GM13977 (cell line): ENCODE measurements at regions not wholly inside any gene's neighbourhood (a gene's known extent, or its start where the extent isn't known, plus 50 kb on each side); places are given as distances from the start of the nearest gene placed in this dataset.
"Not testable (repeated sequence)": the region's sequence is repeated elsewhere in the genome, so short reads cannot be mapped to it uniquely, and the experiment has no call there.

ENCODE experiments used
- DNase-seq: peaks from one replicate; pipeline ENCODE4 v3.0.0; 2012; ENCODE audit warnings: low spot score
- in situ Hi-C: fragments of 300-500 bp; cut with MboI; formaldehyde crosslinking; loops from one replicate; pipeline ENCODE4 v1.12.0; 2022; ENCODE audit warnings: low sequenced_read_pairs, low pct_unique_long_range_greater_than_20kb, mixed read lengths, inconsistent platforms; ENCODE audit not compliant: unreplicated experiment
- TF ChIP-seq, protein P1 (sequence below): IDR thresholded peaks from 2 replicates; pipeline ENCODE4 v1.5.1; 2012; ENCODE audit warnings: mild to moderate bottlenecking, control low read depth; ENCODE audit not compliant: insufficient read depth; ENCODE audit errors: extremely low read depth, missing control alignments

GRCh38 chrX:146054311-146054710 is 236.7 kb downstream of the SLITRK2 start:
- TF ChIP-seq, protein P1, sequence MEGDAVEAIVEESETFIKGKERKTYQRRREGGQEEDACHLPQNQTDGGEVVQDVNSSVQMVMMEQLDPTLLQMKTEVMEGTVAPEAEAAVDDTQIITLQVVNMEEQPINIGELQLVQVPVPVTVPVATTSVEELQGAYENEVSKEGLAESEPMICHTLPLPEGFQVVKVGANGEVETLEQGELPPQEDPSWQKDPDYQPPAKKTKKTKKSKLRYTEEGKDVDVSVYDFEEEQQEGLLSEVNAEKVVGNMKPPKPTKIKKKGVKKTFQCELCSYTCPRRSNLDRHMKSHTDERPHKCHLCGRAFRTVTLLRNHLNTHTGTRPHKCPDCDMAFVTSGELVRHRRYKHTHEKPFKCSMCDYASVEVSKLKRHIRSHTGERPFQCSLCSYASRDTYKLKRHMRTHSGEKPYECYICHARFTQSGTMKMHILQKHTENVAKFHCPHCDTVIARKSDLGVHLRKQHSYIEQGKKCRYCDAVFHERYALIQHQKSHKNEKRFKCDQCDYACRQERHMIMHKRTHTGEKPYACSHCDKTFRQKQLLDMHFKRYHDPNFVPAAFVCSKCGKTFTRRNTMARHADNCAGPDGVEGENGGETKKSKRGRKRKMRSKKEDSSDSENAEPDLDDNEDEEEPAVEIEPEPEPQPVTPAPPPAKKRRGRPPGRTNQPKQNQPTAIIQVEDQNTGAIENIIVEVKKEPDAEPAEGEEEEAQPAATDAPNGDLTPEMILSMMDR = no peak
- in situ Hi-C loops = no loop called here
- no peak for DNase-seq

DNA sequence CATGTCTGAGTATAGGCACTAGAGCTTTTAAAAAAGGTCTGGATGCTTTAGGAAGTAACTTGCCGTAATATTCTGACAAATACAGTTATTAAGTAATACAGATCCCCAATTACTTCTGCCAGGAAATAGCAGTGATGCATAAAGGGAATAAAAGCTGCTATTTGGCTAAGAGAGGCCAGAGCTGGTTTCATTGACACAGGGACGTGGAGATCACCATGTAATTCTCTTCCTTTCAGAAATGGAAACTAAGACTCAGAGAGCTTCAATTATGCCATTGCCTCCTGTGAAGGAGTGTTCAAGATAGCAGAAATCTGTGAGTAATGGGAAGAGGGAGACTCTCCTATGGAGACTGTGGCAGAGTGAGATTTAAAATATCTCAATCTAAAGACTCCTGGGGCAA is 238.1 kb downstream of the SLITRK2 start:
- no peak for DNase-seq
- in situ Hi-C loops = no loop called here
- TF ChIP-seq, protein P1 = no peak

- in situ Hi-C loops = no loop called here
- no peak for DNase-seq
- TF ChIP-seq, protein P1 = no peak
Observed at GRCh38 chrX:146056511-146057081, 239.0 kb downstream of the SLITRK2 start.

- no peak for DNase-seq
- TF ChIP-seq, protein P1 = no peak
- in situ Hi-C loops = no loop called here
Observed at GRCh38 chrX:146064156-146064555, 246.5 kb downstream of the SLITRK2 start.

DNA sequence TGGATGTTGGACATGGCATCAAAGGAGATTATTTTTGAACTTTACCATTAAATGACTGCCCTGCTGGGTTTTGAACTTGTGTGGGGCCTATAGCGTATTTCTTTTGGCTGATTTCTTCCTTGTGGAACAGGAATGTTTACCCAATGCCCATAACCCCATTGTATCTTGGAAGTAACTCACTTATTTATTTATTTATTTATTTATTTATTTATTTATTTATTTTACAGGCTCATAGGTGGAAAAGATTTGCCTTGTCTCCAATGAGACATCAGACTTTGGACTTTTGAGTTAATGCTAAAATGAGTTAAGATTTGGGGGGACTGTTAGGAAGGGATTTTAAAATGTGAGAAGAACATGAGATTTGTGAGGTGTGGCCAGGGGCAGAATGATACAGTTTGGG is 273.1 kb downstream of the SLITRK2 start:
- DNase-seq = no peak
- TF ChIP-seq, protein P1 = no peak
- in situ Hi-C loops = no loop called here

DNA sequence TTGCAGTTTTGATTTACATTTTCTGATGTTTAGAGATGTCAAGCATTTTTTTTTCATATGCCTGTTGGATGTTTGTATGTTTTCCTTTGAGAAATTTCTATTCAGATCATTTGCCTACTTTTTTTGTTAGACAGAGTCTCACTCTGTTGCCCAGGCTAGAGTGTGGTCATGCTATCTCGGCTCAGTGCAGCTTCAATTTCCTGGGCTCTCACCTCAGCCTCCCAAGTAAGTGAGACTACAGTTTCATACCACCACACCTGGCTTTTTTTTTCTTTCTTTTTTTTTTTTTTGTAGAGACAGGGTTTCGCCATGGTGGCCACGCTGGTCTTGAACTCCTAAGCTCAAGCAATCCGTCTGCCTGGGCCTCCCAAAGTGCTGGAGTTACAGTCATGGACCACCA is 291.7 kb downstream of the SLITRK2 start:
- in situ Hi-C loops = no loop called here
- DNase-seq = no peak
- TF ChIP-seq, protein P1 = no peak

DNA sequence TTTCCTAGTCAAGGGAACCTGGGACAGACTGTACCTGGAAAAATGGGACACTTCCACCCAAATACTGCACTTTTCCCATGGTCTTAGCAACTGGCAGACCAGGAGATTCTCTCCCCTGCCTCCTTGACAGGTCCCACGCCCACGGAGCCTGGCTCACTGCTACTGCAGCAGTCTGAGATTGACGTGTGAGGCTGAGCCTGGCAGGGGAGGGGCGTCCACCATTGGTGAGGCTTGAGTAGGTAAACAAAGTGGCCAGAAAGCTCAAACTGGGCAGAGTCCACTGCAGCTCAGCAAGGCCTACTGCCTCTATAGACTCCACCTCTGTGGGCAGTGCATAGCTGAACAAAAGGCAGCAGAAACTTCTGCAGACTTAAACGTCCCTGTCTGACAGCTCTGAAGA is 301.4 kb downstream of the SLITRK2 start:
- in situ Hi-C loops, DNase-seq: not testable (repeated sequence)
